Coronary artery (tissue), 2 donors: ENCODE measurements at regions not wholly inside any gene's neighbourhood (a gene's known extent, or its start where the extent isn't known, plus 50 kb on each side); places are given as distances from the start of the nearest gene placed in this dataset.

ENCODE experiments used
- DNase-seq: peaks from one replicate; pipeline ENCODE4 v3.0.0-alpha.2; 2017; ENCODE audit warnings: low spot score
- H3K27ac ChIP-seq, 2 donors: fragments of 200-600 bp; sonication (generic); one replicate each; pipeline ENCODE4 v1.5.1; 2016 to 2019
- H3K4me3 ChIP-seq: fragments of 200-600 bp; sonication (generic); 2 replicates; pipeline ENCODE4 v1.5.1; 2016; ENCODE audit warnings: mild to moderate bottlenecking, moderate library complexity
- TF ChIP-seq, protein P1 (sequence below): fragments of 200-600 bp; sonication (generic); IDR thresholded peaks from one replicate; pipeline ENCODE4 v1.5.1; 2019; ENCODE audit warnings: antibody characterized with exemption

DNA sequence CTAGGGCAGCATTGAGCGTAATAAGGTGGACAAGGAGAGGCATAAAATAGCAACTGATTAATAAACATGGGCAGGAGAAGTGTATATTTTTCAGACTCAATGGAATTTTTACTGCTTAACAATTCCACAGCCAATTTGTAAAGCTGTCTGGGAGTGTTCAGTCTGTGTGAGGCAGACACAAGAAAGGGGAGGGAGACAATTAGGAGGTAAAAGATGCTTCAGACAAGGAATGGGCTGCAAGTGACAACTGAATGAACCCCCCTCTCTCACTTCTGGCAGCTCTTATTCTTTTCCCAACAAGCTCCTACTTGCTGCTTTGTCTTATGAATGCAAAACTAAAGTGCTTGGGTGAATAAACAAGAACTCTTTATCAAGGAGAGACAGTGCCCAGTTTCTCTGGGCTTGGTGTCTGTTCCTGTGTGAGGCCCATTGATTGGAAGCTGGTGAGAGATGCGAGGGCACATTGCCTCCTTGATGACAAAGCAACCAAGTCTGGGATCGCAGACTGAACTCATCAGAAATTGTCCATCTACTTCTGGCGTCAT is 575.3 kb downstream of the RNF144B start:
- DNase-seq = no peak

DNA sequence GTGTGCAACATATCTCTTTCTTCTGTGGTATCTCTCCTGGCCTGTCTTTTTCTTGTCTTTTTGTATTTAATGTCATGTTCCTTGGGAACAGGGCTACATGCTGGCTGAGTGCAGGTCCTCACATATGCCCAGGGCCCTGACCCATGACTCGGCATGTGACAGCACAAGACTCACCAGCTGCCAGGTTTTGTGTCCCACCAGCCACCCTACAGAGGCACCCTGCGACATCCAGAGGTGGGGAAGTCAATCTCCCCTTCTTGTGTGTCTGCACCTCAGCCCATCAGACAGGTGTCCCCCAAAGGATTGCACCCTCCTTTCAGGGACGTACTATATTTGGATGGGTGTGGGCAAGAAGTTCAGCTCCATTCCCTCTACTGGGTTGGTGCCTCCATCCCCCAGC is 576.3 kb downstream of the RNF144B start:
- H3K4me3 ChIP-seq = no peak overlapping the region
- H3K27ac ChIP-seq = no peak overlapping the region
- DNase-seq = no peak
- TF ChIP-seq, protein P1, sequence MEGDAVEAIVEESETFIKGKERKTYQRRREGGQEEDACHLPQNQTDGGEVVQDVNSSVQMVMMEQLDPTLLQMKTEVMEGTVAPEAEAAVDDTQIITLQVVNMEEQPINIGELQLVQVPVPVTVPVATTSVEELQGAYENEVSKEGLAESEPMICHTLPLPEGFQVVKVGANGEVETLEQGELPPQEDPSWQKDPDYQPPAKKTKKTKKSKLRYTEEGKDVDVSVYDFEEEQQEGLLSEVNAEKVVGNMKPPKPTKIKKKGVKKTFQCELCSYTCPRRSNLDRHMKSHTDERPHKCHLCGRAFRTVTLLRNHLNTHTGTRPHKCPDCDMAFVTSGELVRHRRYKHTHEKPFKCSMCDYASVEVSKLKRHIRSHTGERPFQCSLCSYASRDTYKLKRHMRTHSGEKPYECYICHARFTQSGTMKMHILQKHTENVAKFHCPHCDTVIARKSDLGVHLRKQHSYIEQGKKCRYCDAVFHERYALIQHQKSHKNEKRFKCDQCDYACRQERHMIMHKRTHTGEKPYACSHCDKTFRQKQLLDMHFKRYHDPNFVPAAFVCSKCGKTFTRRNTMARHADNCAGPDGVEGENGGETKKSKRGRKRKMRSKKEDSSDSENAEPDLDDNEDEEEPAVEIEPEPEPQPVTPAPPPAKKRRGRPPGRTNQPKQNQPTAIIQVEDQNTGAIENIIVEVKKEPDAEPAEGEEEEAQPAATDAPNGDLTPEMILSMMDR = no peak

More for the DNA sequence above, 575.3 kb downstream of the RNF144B start:
- Histone ChIP-seq H3K27ac (no peak overlapping the region), H3K4me3 (no peak overlapping the region)
- TF ChIP-seq, protein P1 = no peak

GRCh38 chr6:18973251-18973650 is 586.1 kb downstream of the RNF144B start:
- no peak for DNase-seq
- Histone ChIP-seq H3K4me3 (no peak overlapping the region), H3K27ac (peak overlapping the region in 1 of 2 donors; percentile 56)
- TF ChIP-seq, protein P1 = no peak

DNA sequence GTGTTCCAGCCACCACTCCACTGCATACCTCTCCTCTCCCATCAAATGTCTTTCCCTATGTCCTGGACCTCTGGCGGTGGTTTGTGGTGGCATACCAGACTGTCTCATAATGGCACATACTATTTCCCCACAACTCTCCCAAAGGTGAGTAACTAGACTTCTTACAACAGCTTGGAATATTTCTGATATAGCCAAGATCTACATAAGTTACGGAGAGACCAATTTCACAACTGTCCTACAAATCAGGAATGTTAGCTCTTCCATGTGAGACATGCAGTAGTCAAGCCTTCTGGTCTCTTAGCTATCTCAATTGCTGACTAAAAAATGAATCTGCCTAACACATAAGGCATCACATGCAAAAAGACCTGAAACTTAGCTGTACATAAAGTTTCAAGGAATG is 588.9 kb downstream of the RNF144B start:
- DNase-seq = no peak
- Histone ChIP-seq H3K27ac (no peak overlapping the region), H3K4me3 (no peak overlapping the region)
- TF ChIP-seq, protein P1 = no peak

- Histone ChIP-seq H3K4me3 (no peak overlapping the region), H3K27ac (no peak overlapping the region)
- DNase-seq = no peak
- TF ChIP-seq, protein P1 = no peak
Observed at GRCh38 chr6:18976966-18977365, 589.8 kb downstream of the RNF144B start.

GRCh38 chr6:18978337-18979128 is 591.4 kb downstream of the RNF144B start:
- H3K27ac ChIP-seq = peak overlapping the region in 1 of 2 donors; percentile 45
- no peak for DNase-seq
- TF ChIP-seq, protein P1 = no peak
- H3K4me3 ChIP-seq = no peak overlapping the region

DNA sequence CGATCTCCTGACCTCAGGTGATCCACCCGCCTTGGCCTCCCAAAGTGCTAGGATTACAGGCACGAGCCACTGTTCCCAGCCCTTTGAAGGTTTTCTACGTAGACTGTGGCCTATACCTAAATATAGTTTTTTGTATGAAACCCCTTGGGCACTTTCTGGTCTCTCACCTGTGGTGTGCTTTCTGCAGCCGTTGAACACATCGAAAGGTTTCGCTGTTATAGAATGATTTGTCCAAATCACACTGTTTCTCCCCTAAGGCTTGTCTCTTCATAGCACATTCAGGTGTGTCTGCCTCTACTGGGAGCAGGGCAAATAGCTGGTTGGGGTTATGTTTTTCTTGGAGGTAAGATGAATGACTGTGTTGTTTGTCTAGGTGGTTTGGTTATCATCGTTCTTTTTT is 597.9 kb downstream of the RNF144B start:
- Histone ChIP-seq H3K4me3 (no peak overlapping the region), H3K27ac (no peak overlapping the region)
- no peak for DNase-seq
- TF ChIP-seq, protein P1 = no peak
